Erythroblast (primary cell): ENCODE measurements at regions not wholly inside any gene's neighbourhood (a gene's known extent, or its start where the extent isn't known, plus 50 kb on each side); places are given as distances from the start of the nearest gene placed in this dataset.

Source experiments
- GATA1 ChIP-seq: IDR thresholded peaks from 2 replicates; pipeline ENCODE4 v1.6.1; 2011; ENCODE audit warnings: low read depth, mild to moderate bottlenecking, control low read depth, low read length, moderate library complexity
- POLR2A ChIP-seq: IDR thresholded peaks from 2 replicates; pipeline ENCODE4 v1.6.1; 2011; ENCODE audit warnings: mild to moderate bottlenecking, low read length

- TF ChIP-seq GATA1 (no peak), POLR2A (no peak)
Measured at GRCh38 chr1:101506541-101507164, 269.8 kb downstream of the S1PR1 start.
